NCI-H69 (cell line): ENCODE measurements at regions not wholly inside any gene's neighbourhood (a gene's known extent, or its start where the extent isn't known, plus 50 kb on each side); places are given as distances from the start of the nearest gene placed in this dataset.
"Not testable (repeated sequence)": the region's sequence is repeated elsewhere in the genome, so short reads cannot be mapped to it uniquely, and the experiment has no call there.

ENCODE experiments used
- DNase-seq: peaks from one replicate; lab custom pipeline; 2025; lab: John Stamatoyannopoulos, UW

GRCh38 chr18:79595876-79596374 lies 83.7 kb upstream of the CTDP1 start:
- no peak for DNase-seq

GRCh38 chr18:79596446-79597175 lies 83.0 kb upstream of the CTDP1 start:
- no peak for DNase-seq

GRCh38 chr18:79597176-79597830 lies 82.3 kb upstream of the CTDP1 start:
- no peak for DNase-seq

- DNase-seq, result peak; percentile 61
Measured at GRCh38 chr18:79597831-79598632, 81.6 kb upstream of the CTDP1 start.

GRCh38 chr18:79598633-79599175 lies 80.9 kb upstream of the CTDP1 start:
- no peak for DNase-seq

GRCh38 chr18:79599441-79599931 lies 80.1 kb upstream of the CTDP1 start:
- DNase-seq, result no peak

DNA sequence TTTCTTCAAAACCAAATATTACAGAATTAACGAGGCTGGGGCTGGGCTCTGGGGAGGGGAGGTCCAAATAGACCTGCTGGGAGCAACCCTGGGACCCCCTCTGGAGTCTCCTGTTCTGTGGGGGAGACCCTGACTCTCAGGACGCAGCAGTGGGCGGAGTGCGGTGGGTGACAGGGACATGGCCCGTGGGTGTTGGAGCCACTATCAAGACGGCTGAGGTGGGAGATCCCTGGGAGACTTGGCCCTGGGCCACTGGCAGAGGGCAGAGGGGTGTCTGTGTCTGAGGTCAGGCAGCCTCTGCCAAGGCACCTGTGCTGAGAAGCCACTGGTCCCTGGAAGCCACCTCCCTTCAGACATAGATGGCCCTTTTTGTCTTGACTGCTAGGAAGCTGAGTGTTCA lies 79.5 kb upstream of the CTDP1 start:
- DNase-seq, result no peak

DNA sequence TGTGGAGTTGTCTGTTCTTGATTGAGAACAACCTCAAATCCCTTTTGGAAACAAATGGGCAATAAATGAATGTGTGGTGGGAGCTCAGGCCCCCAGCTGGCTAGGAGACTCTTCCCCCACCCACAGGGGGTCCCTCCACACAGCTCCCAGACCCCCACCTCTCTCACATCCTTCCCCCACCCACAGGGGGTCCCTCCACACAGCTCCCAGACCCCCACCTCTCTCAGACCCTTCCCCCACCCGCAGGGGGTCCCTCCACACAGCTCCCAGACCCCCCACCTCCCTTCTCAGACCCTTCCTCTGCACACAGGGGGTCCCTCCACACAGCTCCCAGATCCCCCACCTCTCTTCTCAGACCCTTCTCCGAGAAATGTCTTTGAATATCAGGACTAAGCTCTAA lies 79.0 kb upstream of the CTDP1 start:
- no peak for DNase-seq

DNA sequence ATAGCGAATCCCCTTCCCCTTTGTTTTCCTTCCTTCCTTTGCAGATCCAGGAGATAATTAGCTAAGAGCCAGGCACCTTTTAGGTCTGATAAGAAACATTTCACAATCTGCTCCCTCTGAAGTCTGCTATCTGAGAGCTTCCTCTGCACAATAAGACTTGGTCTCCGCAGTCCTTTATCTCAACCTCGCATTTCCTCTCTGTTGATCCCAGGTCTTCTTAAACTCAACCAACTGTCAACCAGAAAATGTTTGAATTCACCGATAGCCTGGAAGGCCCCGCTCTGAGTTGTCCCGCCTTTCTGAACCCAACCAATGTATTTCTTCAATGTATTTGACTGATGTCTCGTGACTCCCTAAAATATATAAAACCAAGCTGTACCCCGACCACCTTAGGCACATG lies 78.4 kb upstream of the CTDP1 start:
- DNase-seq, result no peak

- no peak for DNase-seq
Measured at GRCh38 chr18:79603321-79604204, 76.0 kb upstream of the CTDP1 start.

- DNase-seq, result no peak
Measured at GRCh38 chr18:79604205-79604912, 75.2 kb upstream of the CTDP1 start.

DNA sequence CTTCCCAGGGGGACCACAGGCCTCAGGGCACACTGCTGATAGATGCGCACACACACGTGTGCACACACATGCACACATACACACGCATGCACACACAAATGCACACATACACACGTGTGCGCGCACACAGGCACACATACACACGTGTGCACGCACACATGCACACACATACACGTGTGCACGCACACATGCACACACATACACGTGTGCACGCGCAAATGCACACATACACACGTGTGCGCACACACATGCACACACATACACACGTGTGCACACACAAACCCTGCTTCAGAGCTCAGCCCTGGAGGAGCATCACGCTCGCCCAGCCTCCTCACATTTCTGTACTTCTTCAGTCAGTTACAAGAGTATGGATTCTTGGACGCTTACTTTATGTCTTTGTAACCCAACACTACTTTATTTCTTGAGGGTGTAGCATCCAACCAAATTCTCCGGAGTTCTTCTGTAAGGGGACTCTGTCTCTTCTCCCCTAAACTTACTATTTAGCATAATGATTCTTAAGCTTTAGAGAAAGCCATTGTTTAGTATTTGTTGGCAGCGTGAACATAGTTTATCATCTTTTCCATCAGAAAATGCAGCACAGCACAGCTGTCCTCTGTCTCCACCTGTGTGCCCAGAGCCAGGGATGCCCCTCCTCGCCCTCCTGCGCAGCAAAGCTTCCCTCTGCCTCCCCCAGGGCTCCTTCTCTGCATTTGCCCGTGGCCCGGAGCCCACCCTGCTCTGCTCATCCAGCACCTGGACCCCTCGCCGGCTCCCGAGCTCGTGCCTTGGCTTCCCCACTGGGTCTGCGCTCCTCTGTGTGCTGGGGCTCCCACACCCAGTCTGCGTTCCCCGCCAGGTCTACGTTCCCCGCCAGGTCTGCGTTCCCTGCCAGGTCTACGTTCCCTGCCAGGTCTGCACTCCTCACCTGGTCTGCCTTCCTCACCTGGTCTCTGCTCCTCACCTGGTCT lies 74.4 kb upstream of the CTDP1 start:
- no peak for DNase-seq

GRCh38 chr18:79606071-79606470 lies 73.5 kb upstream of the CTDP1 start:
- DNase-seq, result not testable (repeated sequence)

- DNase-seq, result no peak
Measured at GRCh38 chr18:79606621-79607331, 72.8 kb upstream of the CTDP1 start.

- DNase-seq, result no peak
Measured at GRCh38 chr18:79607361-79607952, 72.1 kb upstream of the CTDP1 start.

DNA sequence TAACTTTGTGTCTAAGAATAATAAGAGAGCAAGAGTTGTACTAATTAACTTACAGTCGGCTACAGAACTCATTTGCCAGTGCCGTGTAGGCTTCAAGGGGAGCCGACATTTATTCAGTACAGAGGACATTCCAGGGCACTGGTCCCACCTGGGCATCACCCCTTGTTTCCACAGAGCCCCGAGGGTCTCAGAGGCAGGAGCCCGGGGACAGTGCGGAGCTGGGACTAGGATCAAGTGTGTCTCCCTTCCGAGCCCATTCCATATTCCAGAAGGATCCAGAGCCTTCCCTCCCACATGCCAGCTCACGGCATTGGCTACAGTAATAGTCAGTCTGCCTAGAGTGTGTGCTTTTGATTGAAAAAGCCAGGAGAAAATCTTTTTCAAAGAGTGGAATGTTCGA lies 71.5 kb upstream of the CTDP1 start:
- DNase-seq, result no peak

- no peak for DNase-seq
Measured at GRCh38 chr18:79608535-79608934, 71.1 kb upstream of the CTDP1 start.

- DNase-seq, result no peak
Measured at GRCh38 chr18:79608999-79609461, 70.6 kb upstream of the CTDP1 start.
